GM23338 (cell line): ENCODE measurements at regions not wholly inside any gene's neighbourhood (a gene's known extent, or its start where the extent isn't known, plus 50 kb on each side); places are given as distances from the start of the nearest gene placed in this dataset.

Experiments used
- CREB1 ChIP-seq: fragments of 250-450 bp; sonication (Bioruptor Pico); IDR thresholded peaks from 2 replicates; pipeline ENCODE4 v1.5.0; 2020; ENCODE audit warnings: low read depth, mild to moderate bottlenecking, moderate library complexity
- CTCF ChIP-seq, 2 experiments: fragments of 200-600 bp in 1 of 2; sonication (generic) in 1 of 2; conservative IDR thresholded peaks; 2 replicates each; pipeline versions ENCODE4 v1.5.1 to v1.6.1; 2016 to 2017; ENCODE audit warnings: antibody characterized with exemption in 2 of 2, low read depth in 2 of 2, mild to moderate bottlenecking in 2 of 2, moderate library complexity in 1 of 2
- ETS1 ChIP-seq: IDR thresholded peaks from 2 replicates; pipeline ENCODE4 v1.6.1; 2016; ENCODE audit warnings: antibody characterized with exemption
- EZH2 ChIP-seq: fragments of 200-600 bp; sonication (generic); IDR thresholded peaks from one replicate; pipeline ENCODE4 v1.8.0; 2017; ENCODE audit warnings: antibody characterized with exemption, mild to moderate bottlenecking, low read depth; ENCODE audit not compliant: unreplicated experiment
- EZH2phosphoT487 ChIP-seq: fragments of 200-600 bp; sonication (generic); IDR thresholded peaks from one replicate; pipeline ENCODE4 v1.8.1; 2018; ENCODE audit warnings: antibody characterized with exemption; ENCODE audit not compliant: unreplicated experiment
- JUNB ChIP-seq: IDR thresholded peaks from one replicate; pipeline ENCODE4 v1.6.1; 2016; ENCODE audit warnings: antibody characterized with exemption; ENCODE audit not compliant: unreplicated experiment
- NANOG ChIP-seq: IDR thresholded peaks from 2 replicates; pipeline ENCODE4 v1.6.1; 2016; ENCODE audit warnings: antibody characterized with exemption, borderline replicate concordance
- ZNF331 ChIP-seq: fragments of 250-450 bp; sonication (Bioruptor Pico); IDR thresholded peaks from 2 replicates; pipeline ENCODE4 v1.5.0; 2020; ENCODE audit warnings: low read depth, mild to moderate bottlenecking, moderate library complexity
- ZNF462 ChIP-seq: fragments of 250-450 bp; sonication (Bioruptor Pico); IDR thresholded peaks from 2 replicates; pipeline ENCODE4 v1.5.0; 2020; ENCODE audit warnings: mild to moderate bottlenecking, moderate library complexity

- no peak for TF ChIP-seq ZNF462 (CRISPR knock-in tag)
- no peak for TF ChIP-seq ZNF331 (CRISPR knock-in tag)
- TF ChIP-seq JUNB, result no peak
- TF ChIP-seq ETS1, result no peak
- TF ChIP-seq NANOG, result no peak
- TF ChIP-seq EZH2, result no peak
- TF ChIP-seq CREB1 (CRISPR knock-in tag), result no peak
- TF ChIP-seq CTCF (conservative IDR thresholded peaks at IDR 0.05; ENCODE audit: low read depth in 2 of 2), result no peak
- TF ChIP-seq EZH2phosphoT487, result no peak
Observed at GRCh38 chr6:124907596-124907995, 54.6 kb upstream of the RNF217 start (continued).
